ENCODE measurements at regions not wholly inside any gene's neighbourhood (a gene's known extent, or its start where the extent isn't known, plus 50 kb on each side); places are given as distances from the start of the nearest gene placed in this dataset.
"Not testable (repeated sequence)": the region's sequence is repeated elsewhere in the genome, so short reads cannot be mapped to it uniquely, and the experiment has no call there.

DNA sequence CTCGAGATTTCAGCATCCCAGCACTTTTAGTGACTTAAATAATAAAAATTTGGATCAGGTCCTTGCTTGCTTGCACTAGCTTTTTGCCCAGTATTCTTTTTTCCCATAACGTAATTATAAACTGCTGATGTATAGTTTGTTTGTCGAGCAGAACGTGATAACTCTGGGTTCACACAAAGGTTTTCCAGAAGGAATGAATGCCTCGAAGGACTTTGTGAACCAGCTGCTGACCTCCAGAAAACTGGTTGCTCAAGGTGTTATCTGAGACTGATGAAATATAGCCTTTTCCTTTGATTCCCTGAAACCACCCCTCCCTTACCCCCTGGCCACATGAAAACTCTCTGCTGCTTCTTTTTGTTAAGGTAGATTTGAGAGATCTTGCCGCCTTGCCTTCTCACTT is 229.1 kb upstream of the CARD18 start:
- no peak overlapping the region for H3K4me3 ChIP-seq
- no peaks in the 10 kb centered on the region for H3K4me1 ChIP-seq (ENCODE audit: control insufficient read depth in 1 of 2, low read depth in 2 of 2)
- H3K27me3 ChIP-seq (replicated peaks; ENCODE audit: insufficient read depth), result no peaks in the 10 kb centered on the region
- TF ChIP-seq, protein P1, sequence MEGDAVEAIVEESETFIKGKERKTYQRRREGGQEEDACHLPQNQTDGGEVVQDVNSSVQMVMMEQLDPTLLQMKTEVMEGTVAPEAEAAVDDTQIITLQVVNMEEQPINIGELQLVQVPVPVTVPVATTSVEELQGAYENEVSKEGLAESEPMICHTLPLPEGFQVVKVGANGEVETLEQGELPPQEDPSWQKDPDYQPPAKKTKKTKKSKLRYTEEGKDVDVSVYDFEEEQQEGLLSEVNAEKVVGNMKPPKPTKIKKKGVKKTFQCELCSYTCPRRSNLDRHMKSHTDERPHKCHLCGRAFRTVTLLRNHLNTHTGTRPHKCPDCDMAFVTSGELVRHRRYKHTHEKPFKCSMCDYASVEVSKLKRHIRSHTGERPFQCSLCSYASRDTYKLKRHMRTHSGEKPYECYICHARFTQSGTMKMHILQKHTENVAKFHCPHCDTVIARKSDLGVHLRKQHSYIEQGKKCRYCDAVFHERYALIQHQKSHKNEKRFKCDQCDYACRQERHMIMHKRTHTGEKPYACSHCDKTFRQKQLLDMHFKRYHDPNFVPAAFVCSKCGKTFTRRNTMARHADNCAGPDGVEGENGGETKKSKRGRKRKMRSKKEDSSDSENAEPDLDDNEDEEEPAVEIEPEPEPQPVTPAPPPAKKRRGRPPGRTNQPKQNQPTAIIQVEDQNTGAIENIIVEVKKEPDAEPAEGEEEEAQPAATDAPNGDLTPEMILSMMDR (IDR thresholded peaks at IDR 0.05), result no peak
- no peaks in the 10 kb centered on the region for H3K36me3 ChIP-seq
- no peak for DNase-seq (ENCODE audit: low spot score)
- no peak overlapping the region for H3K27ac ChIP-seq
- no peak for ATAC-seq (ENCODE audit: insufficient number of reproducible peaks, low FRiP score, low read depth)
- no peaks in the 10 kb centered on the region for H3K9me3 ChIP-seq

- DNase-seq (ENCODE audit: low spot score) (no peak), ATAC-seq (ENCODE audit: insufficient number of reproducible peaks, low FRiP score, low read depth) (no peak)
- no peaks in the 10 kb centered on the region for H3K36me3 ChIP-seq
- H3K4me1 ChIP-seq (ENCODE audit: control insufficient read depth in 1 of 2, low read depth in 2 of 2), result no peaks in the 10 kb centered on the region
- TF ChIP-seq, protein P1 (IDR thresholded peaks at IDR 0.05), result no peak
- H3K4me3 ChIP-seq, result no peak overlapping the region
- no peaks in the 10 kb centered on the region for H3K9me3 ChIP-seq
- no peaks in the 10 kb centered on the region for H3K27me3 ChIP-seq (replicated peaks; ENCODE audit: insufficient read depth)
- no peak overlapping the region for H3K27ac ChIP-seq
These were observed 227.6 kb upstream of the CARD18 start for GRCh38 chr11:105367129-105367528.

DNA sequence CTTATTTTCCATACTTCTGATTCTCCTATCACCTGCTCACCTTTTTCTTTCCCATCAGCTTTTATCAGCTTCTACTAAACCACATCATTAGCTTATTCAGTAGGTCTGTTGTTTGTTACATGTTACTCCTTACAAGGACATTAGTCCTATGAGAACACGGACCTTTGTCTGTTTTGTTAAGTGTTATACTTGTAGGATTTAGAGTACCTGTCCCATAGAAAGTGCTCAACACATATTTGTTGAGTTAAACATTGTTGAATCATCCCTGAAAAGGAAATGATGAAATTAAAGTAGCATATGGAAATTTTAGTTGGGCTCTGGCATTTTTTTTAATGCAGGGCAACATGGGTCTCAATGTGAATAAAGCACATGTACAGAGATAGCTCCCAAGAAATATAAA is 222.1 kb upstream of the CARD18 start:
- no peaks in the 10 kb centered on the region for H3K27me3 ChIP-seq (replicated peaks; ENCODE audit: insufficient read depth)
- DNase-seq (ENCODE audit: low spot score), result no peak
- no peaks in the 10 kb centered on the region for H3K4me1 ChIP-seq (ENCODE audit: control insufficient read depth in 1 of 2, low read depth in 2 of 2)
- no peak overlapping the region for H3K27ac ChIP-seq
- no peaks in the 10 kb centered on the region for H3K9me3 ChIP-seq
- ATAC-seq (ENCODE audit: insufficient number of reproducible peaks, low FRiP score, low read depth), result no peak
- TF ChIP-seq, protein P1 (IDR thresholded peaks at IDR 0.05), result no peak
- H3K36me3 ChIP-seq, result no peaks in the 10 kb centered on the region
- no peak overlapping the region for H3K4me3 ChIP-seq

GRCh38 chr11:105357764-105358163 is 218.2 kb upstream of the CARD18 start:
- Histone ChIP-seq H3K27me3 (replicated peaks; ENCODE audit: insufficient read depth) (no peaks in the 10 kb centered on the region), H3K4me1 (ENCODE audit: control insufficient read depth in 1 of 2, low read depth in 2 of 2) (no peaks in the 10 kb centered on the region), H3K4me3 (no peak overlapping the region), H3K27ac (no peak overlapping the region), H3K9me3 (no peaks in the 10 kb centered on the region), H3K36me3 (no peaks in the 10 kb centered on the region)
- no peak for DNase-seq (ENCODE audit: low spot score)
- no peak for ATAC-seq (ENCODE audit: insufficient number of reproducible peaks, low FRiP score, low read depth)
- TF ChIP-seq, protein P1 (IDR thresholded peaks at IDR 0.05), result no peak

GRCh38 chr11:105357146-105357545 is 217.6 kb upstream of the CARD18 start:
- ATAC-seq (ENCODE audit: insufficient number of reproducible peaks, low FRiP score, low read depth) (no peak), DNase-seq (ENCODE audit: low spot score) (no peak)
- TF ChIP-seq, protein P1 (IDR thresholded peaks at IDR 0.05), result no peak
- Histone ChIP-seq H3K4me1 (ENCODE audit: control insufficient read depth in 1 of 2, low read depth in 2 of 2) (no peaks in the 10 kb centered on the region), H3K9me3 (no peaks in the 10 kb centered on the region), H3K27ac (no peak overlapping the region), H3K27me3 (replicated peaks; ENCODE audit: insufficient read depth) (no peaks in the 10 kb centered on the region), H3K4me3 (no peak overlapping the region), H3K36me3 (no peaks in the 10 kb centered on the region)

GRCh38 chr11:105349867-105350266 is 210.3 kb upstream of the CARD18 start:
- H3K27me3 ChIP-seq (replicated peaks; ENCODE audit: insufficient read depth); H3K4me1 ChIP-seq (ENCODE audit: control insufficient read depth in 1 of 2, low read depth in 2 of 2); DNase-seq (ENCODE audit: low spot score); H3K4me3 ChIP-seq; ATAC-seq (ENCODE audit: insufficient number of reproducible peaks, low FRiP score, low read depth); H3K9me3 ChIP-seq; H3K27ac ChIP-seq; H3K36me3 ChIP-seq: not testable (repeated sequence)

Data from thoracic aorta (tissue), 2 donors.